RWPE1 (cell line): ENCODE measurements at regions not wholly inside any gene's neighbourhood (a gene's known extent, or its start where the extent isn't known, plus 50 kb on each side); places are given as distances from the start of the nearest gene placed in this dataset.
"Not testable (repeated sequence)": the region's sequence is repeated elsewhere in the genome, so short reads cannot be mapped to it uniquely, and the experiment has no call there.

Source experiments
- CTCF ChIA-PET: fragments of 350-600 bp; sonication (Branson Sonifier 250); formaldehyde crosslinking; extraction: SDS; loops from one replicate; lab custom pipeline; 2021; lab: Yijun Ruan, JAX
- POLR2A ChIA-PET: fragments of 400-600 bp; formaldehyde crosslinking; extraction: SDS; loops from one replicate; lab custom pipeline; 2020; ENCODE audit warnings: antibody characterized with exemption; ENCODE audit not compliant: low non-redundant PET; lab: Yijun Ruan, JAX
- DNase-seq: peaks from one replicate; pipeline ENCODE4 v3.0.0; 2012; ENCODE audit warnings: low spot score
- H3K27ac ChIP-seq: fragments of 450-650 bp; 2 replicates; pipeline ENCODE4 v1.5.1; 2017
- CTCF ChIP-seq: fragments of 450-650 bp; conservative IDR thresholded peaks from 2 replicates; pipeline ENCODE4 v1.5.1; 2017; ENCODE audit warnings: low read depth, mild to moderate bottlenecking

- TF ChIP-seq CTCF: no peak
- POLR2A ChIA-PET: no interaction called here
- DNase-seq: no peak
- no peak overlapping the region for H3K27ac ChIP-seq
- CTCF ChIA-PET: interaction anchor here (0.6 kb wide), 1 partner anchor 49 kb away, joined by 3 read pairs; no protein-coding TSS in a partner anchor
These were observed 522.8 kb downstream of the GLUD2 start for GRCh38 chrX:121570072-121570841.

GRCh38 chrX:121571333-121571732, 523.9 kb downstream of the GLUD2 start:
- DNase-seq: no peak
- ChIA-PET POLR2A (no interaction called here), CTCF (no interaction called here)
- no peak for TF ChIP-seq CTCF
- H3K27ac ChIP-seq: no peak overlapping the region

GRCh38 chrX:121574384-121574783, 527.0 kb downstream of the GLUD2 start:
- CTCF ChIA-PET, DNase-seq, POLR2A ChIA-PET, H3K27ac ChIP-seq: not testable (repeated sequence)

- no peak for DNase-seq
- CTCF ChIA-PET: interaction anchor here (0.5 to 0.6 kb wide), 2 partner anchors 194 to 810 kb away, joined by 4 read pairs; no protein-coding TSS in a partner anchor
- POLR2A ChIA-PET: no interaction called here
- 0 out of 2 replicates have a peak, but pooled peaks have one; percentile 7 for TF ChIP-seq CTCF
- H3K27ac ChIP-seq: no peak overlapping the region
These were observed 531.8 kb downstream of the GLUD2 start for GRCh38 chrX:121579016-121579760.

- ChIA-PET POLR2A (no interaction called here), CTCF (no interaction called here)
- TF ChIP-seq CTCF: no peak
- no peak overlapping the region for H3K27ac ChIP-seq
- DNase-seq: no peak
These were observed 534.5 kb downstream of the GLUD2 start for GRCh38 chrX:121581885-121582284.

GRCh38 chrX:121585626-121586025, 538.2 kb downstream of the GLUD2 start:
- no peak for DNase-seq
- no peak overlapping the region for H3K27ac ChIP-seq
- no peak for TF ChIP-seq CTCF
- ChIA-PET CTCF (no interaction called here), POLR2A (no interaction called here)

- no peak for DNase-seq
- POLR2A ChIA-PET: no interaction called here
- TF ChIP-seq CTCF: no peak
- H3K27ac ChIP-seq: no peak overlapping the region
- CTCF ChIA-PET: no interaction called here
These were observed 545.5 kb downstream of the GLUD2 start for GRCh38 chrX:121592884-121593283.
